OCI-LY3 (cell line): ENCODE measurements at regions not wholly inside any gene's neighbourhood (a gene's known extent, or its start where the extent isn't known, plus 50 kb on each side); places are given as distances from the start of the nearest gene placed in this dataset.

Experiments used
- H2AFZ ChIP-seq: fragments of 200-600, 300-600 bp; shearing (Covaris generic); 2 replicates; pipeline ENCODE4 v1.6.0; 2014; ENCODE audit warnings: antibody characterized with exemption, low read depth, low read length
- H3K27ac ChIP-seq: fragments of 200-600, 300-600 bp; sonication (generic); 2 replicates; pipeline ENCODE4 v1.5.1; 2014; ENCODE audit warnings: mild to moderate bottlenecking, low read length, moderate library complexity, mixed read lengths
- H3K27me3 ChIP-seq: fragments of 200-600, 300-600 bp; sonication (generic); 2 replicates; pipeline ENCODE4 v1.6.1; 2014; ENCODE audit warnings: low read depth, low read length, mixed read lengths
- H3K36me3 ChIP-seq: fragments of 200-600, 300-600 bp; sonication (generic); replicated peaks from 2 replicates; pipeline ENCODE3; 2014; ENCODE audit warnings: low read depth, low read length, mixed read lengths
- H3K4me1 ChIP-seq: fragments of 300-600, 200-600 bp; sonication (generic); 2 replicates; pipeline ENCODE4 v1.6.1; 2014; ENCODE audit warnings: low read length, mixed read lengths
- H3K4me2 ChIP-seq: fragments of 200-600, 300-600 bp; sonication (generic); 2 replicates; pipeline ENCODE4 v1.6.1; 2014; ENCODE audit warnings: low read length, mixed read lengths
- H3K4me3 ChIP-seq: fragments of 300-600, 200-600 bp; sonication (generic); 2 replicates; pipeline ENCODE4 v1.5.1; 2014; ENCODE audit warnings: antibody characterized with exemption, mild to moderate bottlenecking, low read length, moderate library complexity
- H3K79me2 ChIP-seq: fragments of 300-600, 200-600 bp; shearing (Covaris generic); 2 replicates; pipeline ENCODE4 v1.6.1; 2014; ENCODE audit warnings: mild to moderate bottlenecking, low read length, mixed read lengths
- H3K9ac ChIP-seq: fragments of 300-600, 200-600 bp; shearing (Covaris generic); 2 replicates; pipeline ENCODE4 v1.6.0; 2014; ENCODE audit warnings: mild to moderate bottlenecking, low read length, moderate library complexity
- H3K9me3 ChIP-seq: fragments of 200-600, 300-600 bp; shearing (Covaris generic); 2 replicates; pipeline ENCODE4 v1.6.1; 2014; ENCODE audit warnings: low read length, mixed read lengths; ENCODE audit not compliant: insufficient read depth
- H4K20me1 ChIP-seq: fragments of 200-600, 300-600 bp; sonication (generic); 2 replicates; pipeline ENCODE4 v1.6.1; 2016; ENCODE audit warnings: low read length, mixed read lengths; ENCODE audit not compliant: insufficient read depth
- CTCF ChIP-seq: fragments of 200-600, 300-600 bp; sonication (generic); IDR thresholded peaks from 2 replicates; pipeline ENCODE4 v1.5.1; 2014; ENCODE audit warnings: antibody characterized with exemption, low read length, low read depth
- EZH2phosphoT487 ChIP-seq: fragments of 200-600 bp; shearing (Covaris generic); IDR thresholded peaks from 2 replicates; pipeline ENCODE4 v1.6.1; 2018; ENCODE audit warnings: antibody characterized with exemption, mixed run types, low read depth

- no peaks in the 10 kb centered on the region for H3K9me3 ChIP-seq
- H3K4me2 ChIP-seq: no peak overlapping the region
- H3K27me3 ChIP-seq: no peaks in the 10 kb centered on the region
- no peak overlapping the region for H2AFZ ChIP-seq
- H3K79me2 ChIP-seq: no peaks in the 10 kb centered on the region
- H4K20me1 ChIP-seq: no peaks in the 10 kb centered on the region
- no peak overlapping the region for H3K27ac ChIP-seq
- H3K9ac ChIP-seq: no peak overlapping the region
- H3K36me3 ChIP-seq: no peaks in the 10 kb centered on the region
- TF ChIP-seq CTCF (peak; percentile 29; the same call in 1 of the 2 replicates), EZH2phosphoT487 (no peak)
- no peaks in the 10 kb centered on the region for H3K4me1 ChIP-seq
- H3K4me3 ChIP-seq: no peak overlapping the region
Measured at GRCh38 chr9:1400983-1401382, 350.8 kb downstream of the DMRT2 start.

GRCh38 chr9:1404940-1405339 lies 354.8 kb downstream of the DMRT2 start:
- H3K27ac ChIP-seq: no peak overlapping the region
- no peaks in the 10 kb centered on the region for H3K4me1 ChIP-seq
- H3K36me3 ChIP-seq: no peaks in the 10 kb centered on the region
- no peaks in the 10 kb centered on the region for H3K27me3 ChIP-seq
- H4K20me1 ChIP-seq: no peaks in the 10 kb centered on the region
- H2AFZ ChIP-seq: no peak overlapping the region
- H3K9ac ChIP-seq: no peak overlapping the region
- H3K9me3 ChIP-seq: no peaks in the 10 kb centered on the region
- no peak overlapping the region for H3K4me2 ChIP-seq
- TF ChIP-seq CTCF (no peak), EZH2phosphoT487 (no peak)
- no peak overlapping the region for H3K4me3 ChIP-seq
- H3K79me2 ChIP-seq: no peaks in the 10 kb centered on the region

DNA sequence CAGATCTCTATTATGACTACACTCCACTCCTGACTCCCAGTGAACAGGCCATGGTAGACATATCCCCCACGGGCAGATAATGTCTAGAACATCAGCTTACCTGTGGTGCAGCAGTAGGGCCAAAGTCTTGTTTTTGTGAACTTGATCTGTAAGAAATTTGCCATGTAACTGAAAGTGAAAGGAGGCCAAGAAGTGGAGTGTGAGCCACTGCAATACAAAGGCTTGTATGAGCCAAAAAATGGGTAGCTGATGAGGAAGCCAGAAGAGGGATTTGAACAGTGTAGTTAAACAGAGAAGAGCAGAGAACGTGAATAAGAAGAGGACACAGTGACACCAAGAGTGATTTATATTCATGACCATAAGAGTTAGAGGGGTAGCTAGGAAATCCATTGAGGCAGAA lies 361.7 kb downstream of the DMRT2 start:
- Histone ChIP-seq H3K9me3 (no peaks in the 10 kb centered on the region), H3K9ac (no peak overlapping the region), H3K4me3 (no peak overlapping the region), H3K4me1 (no peaks in the 10 kb centered on the region), H3K4me2 (no peak overlapping the region), H3K36me3 (no peaks in the 10 kb centered on the region), H3K79me2 (no peaks in the 10 kb centered on the region), H3K27ac (no peak overlapping the region), H4K20me1 (no peaks in the 10 kb centered on the region), H2AFZ (no peak overlapping the region), H3K27me3 (no peaks in the 10 kb centered on the region)
- TF ChIP-seq EZH2phosphoT487 (no peak), CTCF (no peak)

GRCh38 chr9:1414711-1415131 lies 364.6 kb downstream of the DMRT2 start:
- H2AFZ ChIP-seq: no peak overlapping the region
- H3K79me2 ChIP-seq: no peaks in the 10 kb centered on the region
- H4K20me1 ChIP-seq: no peaks in the 10 kb centered on the region
- TF ChIP-seq EZH2phosphoT487: no peak
- TF ChIP-seq CTCF: no peak
- H3K4me3 ChIP-seq: no peak overlapping the region
- no peaks in the 10 kb centered on the region for H3K4me1 ChIP-seq
- no peaks in the 10 kb centered on the region for H3K9me3 ChIP-seq
- H3K36me3 ChIP-seq: no peaks in the 10 kb centered on the region
- H3K9ac ChIP-seq: no peak overlapping the region
- no peak overlapping the region for H3K27ac ChIP-seq
- no peaks in the 10 kb centered on the region for H3K27me3 ChIP-seq
- no peak overlapping the region for H3K4me2 ChIP-seq
